HUES64 (cell line): ENCODE measurements at regions not wholly inside any gene's neighbourhood (a gene's known extent, or its start where the extent isn't known, plus 50 kb on each side); places are given as distances from the start of the nearest gene placed in this dataset.
"Not testable (repeated sequence)": the region's sequence is repeated elsewhere in the genome, so short reads cannot be mapped to it uniquely, and the experiment has no call there.

Experiments used
- H3K27ac ChIP-seq: 2 replicates; pipeline ENCODE4 v1.7.0; 2013; ENCODE audit warnings: low read depth, low read length, inconsistent platforms
- H3K27me3 ChIP-seq: 2 replicates; pipeline ENCODE4 v1.6.1; 2013; ENCODE audit warnings: mild to moderate bottlenecking, low read length; ENCODE audit not compliant: insufficient read depth
- H3K36me3 ChIP-seq: 2 replicates; pipeline ENCODE4 v1.6.1; 2013; ENCODE audit warnings: mild to moderate bottlenecking, low read length; ENCODE audit not compliant: insufficient read depth
- H3K4me1 ChIP-seq: 2 replicates; pipeline ENCODE4 v1.6.1; 2013; ENCODE audit warnings: mild to moderate bottlenecking, low read length, moderate library complexity; ENCODE audit not compliant: insufficient read depth
- H3K4me3 ChIP-seq: 2 replicates; pipeline ENCODE4 v1.5.1; 2013; ENCODE audit warnings: mild to moderate bottlenecking, low read length, moderate library complexity
- H3K9ac ChIP-seq: 2 replicates; pipeline ENCODE4 v1.6.1; 2013; ENCODE audit warnings: mild to moderate bottlenecking, low read depth, low read length
- H3K9me3 ChIP-seq: 2 replicates; pipeline ENCODE4 v1.6.1; 2013; ENCODE audit warnings: low read depth, low read length; ENCODE audit not compliant: insufficient read depth
- WGBS: fragments of 150-250, 120-280 bp; methylation state at CpG from one replicate; pipeline ENCODE4 v1.1.7; 2013; ENCODE audit warnings: missing lambda C conversion rate; 5-methylcytosine and 5-hydroxymethylcytosine counted together

DNA sequence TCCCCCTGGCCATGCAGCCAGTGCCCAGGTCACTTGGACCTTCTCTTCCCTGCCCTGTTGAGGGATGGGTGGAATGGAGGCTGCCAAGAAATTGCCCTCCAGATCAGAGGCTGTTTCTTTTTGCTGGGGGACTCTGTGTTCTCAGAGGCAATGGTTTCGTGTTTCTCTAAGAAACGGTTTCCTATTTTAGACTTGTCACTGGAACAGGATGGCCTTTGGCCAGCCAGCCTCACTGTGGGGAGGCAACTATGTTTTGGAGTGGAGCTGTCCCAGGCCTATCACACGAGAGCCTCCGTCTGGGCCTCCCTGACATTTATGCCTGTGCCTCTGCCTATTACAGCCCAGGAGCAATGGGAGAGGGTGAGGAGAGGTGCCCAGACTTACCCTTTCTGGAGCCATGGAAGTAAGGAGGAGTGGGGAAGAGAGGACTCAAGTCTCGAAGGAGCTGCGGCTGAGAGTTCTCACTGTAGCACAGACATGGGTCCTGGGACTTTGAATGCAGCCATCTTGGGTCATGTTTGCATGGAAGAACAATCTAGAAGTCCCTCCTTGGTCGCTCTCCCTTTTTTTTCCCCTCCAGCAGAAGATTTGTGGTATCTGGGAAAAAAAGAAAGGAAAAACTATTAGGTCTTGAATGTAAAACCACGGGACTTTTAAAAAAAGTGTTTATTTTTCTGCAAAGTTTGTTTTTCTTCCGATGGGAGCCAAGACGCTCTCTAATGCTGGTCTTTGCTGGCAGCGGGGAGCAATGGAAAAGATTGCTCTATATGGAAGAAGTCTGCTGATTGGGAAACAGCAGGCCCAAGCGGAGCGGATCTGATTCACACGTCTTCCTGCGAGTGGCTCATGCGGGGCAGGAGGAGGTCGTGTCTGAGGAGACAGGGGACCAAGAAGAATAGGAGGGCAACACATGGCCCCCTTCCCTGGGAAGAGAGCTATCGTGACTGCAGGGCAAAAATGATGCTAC is 219.2 kb downstream of the FOXD2 start:
- Histone ChIP-seq H3K27me3 (peaks cover 12% of the 10 kb centered on the region; the same call in 1 of the 2 replicates), H3K36me3 (no peaks in the 10 kb centered on the region), H3K9ac (no peak overlapping the region), H3K9me3 (no peaks in the 10 kb centered on the region), H3K4me1 (no peaks in the 10 kb centered on the region), H3K4me3 (no peak overlapping the region), H3K27ac (no peak overlapping the region)
- 88% methylated on average over 18 of the region's 18 CpGs for WGBS

- H3K4me3 ChIP-seq = no peak overlapping the region
- no peak overlapping the region for H3K9ac ChIP-seq
- WGBS = 93% methylated on average over 9 of the region's 9 CpGs
- no peaks in the 10 kb centered on the region for H3K4me1 ChIP-seq
- no peaks in the 10 kb centered on the region for H3K9me3 ChIP-seq
- H3K27me3 ChIP-seq = peaks cover 12% of the 10 kb centered on the region; the same call in 1 of the 2 replicates
- H3K27ac ChIP-seq = no peak overlapping the region
- no peaks in the 10 kb centered on the region for H3K36me3 ChIP-seq
Observed at GRCh38 chr1:47658161-47658920, 220.5 kb downstream of the FOXD2 start.

- Histone ChIP-seq H3K36me3 (no peaks in the 10 kb centered on the region), H3K9ac (no peak overlapping the region), H3K27ac (no peak overlapping the region), H3K9me3 (no peaks in the 10 kb centered on the region), H3K4me1 (no peaks in the 10 kb centered on the region), H3K27me3 (peaks cover 12% of the 10 kb centered on the region; the same call in 1 of the 2 replicates), H3K4me3 (no peak overlapping the region)
- whole genome bisulfite sequencing = 81% methylated on average over 6 of the region's 6 CpGs
Observed at GRCh38 chr1:47659146-47659545, 221.3 kb downstream of the FOXD2 start.

- Histone ChIP-seq H3K9me3 (no peaks in the 10 kb centered on the region), H3K36me3 (no peaks in the 10 kb centered on the region), H3K27ac (no peak overlapping the region), H3K4me1 (no peaks in the 10 kb centered on the region), H3K4me3 (no peak overlapping the region), H3K9ac (no peak overlapping the region), H3K27me3 (peaks cover 12% of the 10 kb centered on the region; the same call in 1 of the 2 replicates)
- WGBS = 82% methylated on average over 1 of the region's 1 CpG
Observed at GRCh38 chr1:47660622-47661021, 222.8 kb downstream of the FOXD2 start.

DNA sequence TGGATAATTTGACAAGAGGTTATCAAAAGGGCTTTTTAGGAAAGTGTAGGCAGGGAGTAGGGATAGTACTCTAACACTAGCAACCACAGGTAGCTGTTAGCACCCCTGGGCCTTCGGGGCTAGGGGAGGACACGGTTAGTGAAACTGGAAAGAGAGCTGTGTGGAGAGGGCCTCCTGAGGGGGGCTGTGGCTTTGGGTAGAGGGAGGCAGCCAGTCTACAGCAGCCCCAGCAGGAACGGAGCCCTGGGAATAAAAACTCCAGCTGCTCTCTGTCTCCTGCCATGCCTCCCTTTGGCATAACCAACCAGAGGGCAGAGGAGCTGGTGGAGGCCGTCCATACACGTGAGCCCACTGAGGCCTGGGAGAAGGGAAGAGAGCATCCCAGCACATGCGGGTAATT is 223.2 kb downstream of the FOXD2 start:
- WGBS = 82% methylated on average over 6 of the region's 6 CpGs

DNA sequence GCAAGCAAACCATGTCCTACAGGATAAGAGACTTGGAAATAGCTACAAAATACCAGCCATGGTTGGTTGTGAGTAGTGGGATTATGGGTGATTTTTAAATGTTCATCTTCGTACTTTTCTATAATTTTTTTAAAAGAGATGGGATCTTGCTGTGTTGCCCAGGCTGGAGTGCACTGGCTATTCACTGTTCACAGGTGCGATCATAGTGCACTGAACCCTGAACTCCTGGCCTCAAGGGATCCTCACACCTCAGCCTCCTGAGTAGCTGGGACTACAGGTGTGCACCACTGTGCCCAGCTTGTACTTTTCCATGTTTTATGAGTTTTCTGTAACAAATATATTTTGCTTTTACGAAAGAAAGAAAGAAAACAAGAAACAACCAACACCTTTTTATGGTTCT is 224.2 kb downstream of the FOXD2 start:
- Histone ChIP-seq H3K27me3 (peaks cover 12% of the 10 kb centered on the region; the same call in 1 of the 2 replicates), H3K4me3 (no peak overlapping the region), H3K27ac (no peak overlapping the region), H3K9me3 (no peaks in the 10 kb centered on the region), H3K36me3 (no peaks in the 10 kb centered on the region), H3K9ac (no peak overlapping the region), H3K4me1 (no peaks in the 10 kb centered on the region)
- 90% methylated on average over 3 of the region's 3 CpGs for WGBS

More for the DNA sequence above, 223.2 kb downstream of the FOXD2 start:
- Histone ChIP-seq H3K27me3 (peaks cover 12% of the 10 kb centered on the region; the same call in 1 of the 2 replicates), H3K36me3 (no peaks in the 10 kb centered on the region), H3K4me3 (no peak overlapping the region), H3K27ac (no peak overlapping the region), H3K9ac (no peak overlapping the region), H3K4me1 (no peaks in the 10 kb centered on the region), H3K9me3 (no peaks in the 10 kb centered on the region)

- H3K36me3 ChIP-seq = no peaks in the 10 kb centered on the region
- no peak overlapping the region for H3K9ac ChIP-seq
- 94% methylated on average over 6 of the region's 6 CpGs for WGBS
- H3K9me3 ChIP-seq = no peaks in the 10 kb centered on the region
- no peaks in the 10 kb centered on the region for H3K4me1 ChIP-seq
- H3K4me3 ChIP-seq = no peak overlapping the region
- H3K27me3 ChIP-seq = 0 out of 2 replicates have a peak, but pooled peaks cover 6% of the 10 kb centered on the region
- no peak overlapping the region for H3K27ac ChIP-seq
Observed at GRCh38 chr1:47663286-47663685, 225.4 kb downstream of the FOXD2 start.

GRCh38 chr1:47664356-47664755 is 226.5 kb downstream of the FOXD2 start:
- Histone ChIP-seq H3K9ac (no peak overlapping the region), H3K27ac (no peak overlapping the region), H3K4me1 (no peaks in the 10 kb centered on the region), H3K4me3 (no peak overlapping the region), H3K9me3 (no peaks in the 10 kb centered on the region), H3K27me3 (no peaks in the 10 kb centered on the region), H3K36me3 (no peaks in the 10 kb centered on the region)
- WGBS = 87% methylated on average over 4 of the region's 4 CpGs

DNA sequence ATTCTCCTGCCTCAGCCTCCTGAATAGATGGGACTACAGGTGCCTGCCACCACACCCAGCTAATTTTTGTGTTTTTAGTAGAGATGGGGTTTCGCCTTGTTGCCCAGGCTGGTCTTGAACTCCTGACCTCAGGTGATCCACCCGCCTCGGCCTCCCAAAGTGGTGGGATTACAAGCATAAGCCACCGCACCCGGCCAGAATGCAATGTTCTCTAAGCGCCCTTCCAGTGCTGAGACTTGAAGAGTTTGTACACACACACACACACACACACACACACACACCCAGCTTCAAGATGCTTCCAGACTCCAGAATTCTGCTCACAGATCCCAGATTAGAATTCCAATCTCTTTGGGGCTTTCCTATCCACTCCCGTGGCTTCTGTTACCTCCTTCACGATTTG is 227.1 kb downstream of the FOXD2 start:
- not testable (repeated sequence) for H3K9me3 ChIP-seq, H3K27me3 ChIP-seq, H3K9ac ChIP-seq, H3K36me3 ChIP-seq, H3K4me1 ChIP-seq, H3K27ac ChIP-seq, H3K4me3 ChIP-seq
- 92% methylated on average over 8 of the region's 8 CpGs for WGBS

DNA sequence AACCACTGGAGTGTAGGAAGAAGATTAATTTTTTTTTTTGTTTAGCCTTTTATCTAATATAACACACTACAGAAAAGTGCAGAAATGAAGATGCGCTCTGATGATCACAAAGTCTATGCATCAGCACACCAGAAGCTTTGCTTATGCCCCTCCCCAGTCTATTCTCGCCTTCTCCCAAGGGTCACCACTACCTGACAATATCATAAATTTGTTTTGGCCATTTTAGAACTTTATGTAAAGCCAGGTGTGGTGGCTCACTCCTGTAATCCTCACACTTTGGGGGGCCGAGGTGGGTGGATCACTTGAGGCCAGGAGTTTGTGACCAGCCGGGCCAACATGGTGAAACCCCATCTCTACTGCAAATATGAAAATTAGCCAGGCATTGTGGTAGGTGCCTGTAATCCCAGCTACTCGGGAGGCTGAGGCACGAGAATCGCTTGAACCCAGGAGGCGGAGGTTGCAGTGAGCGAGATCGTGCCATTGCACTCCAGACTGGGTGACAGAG is 231.3 kb downstream of the FOXD2 start:
- H3K9me3 ChIP-seq = peaks cover 12% of the 10 kb centered on the region
- H3K4me1 ChIP-seq = no peaks in the 10 kb centered on the region

DNA sequence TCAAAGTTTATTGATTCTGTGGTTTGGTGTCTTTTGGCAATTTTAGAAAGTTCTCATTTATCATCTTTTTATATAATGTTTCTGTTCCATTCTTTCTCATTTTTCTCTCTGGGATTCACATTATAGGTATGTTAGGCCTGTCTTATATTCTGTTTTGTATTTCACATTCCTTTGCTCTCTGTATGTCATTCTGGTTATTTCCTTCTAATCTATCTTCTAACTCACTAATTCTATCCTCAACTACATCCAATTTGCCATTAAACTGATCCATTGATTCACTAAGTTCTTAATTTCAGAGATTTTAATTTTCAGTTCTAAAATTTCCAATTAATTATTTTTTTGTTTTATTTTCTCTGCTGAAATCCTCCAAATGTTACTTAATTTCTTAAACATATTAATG is 234.8 kb downstream of the FOXD2 start:
- Histone ChIP-seq H3K27ac (no peak overlapping the region), H3K4me3 (no peak overlapping the region), H3K27me3 (no peaks in the 10 kb centered on the region)

More for the DNA sequence above, 231.3 kb downstream of the FOXD2 start:
- H3K27me3 ChIP-seq = no peaks in the 10 kb centered on the region
- H3K36me3 ChIP-seq = no peaks in the 10 kb centered on the region
- no peak overlapping the region for H3K9ac ChIP-seq
- H3K27ac ChIP-seq = no peak overlapping the region
- WGBS = 95% methylated on average over 10 of the region's 10 CpGs
- no peak overlapping the region for H3K4me3 ChIP-seq

More for the DNA sequence above, 234.8 kb downstream of the FOXD2 start:
- Histone ChIP-seq H3K9me3 (peaks cover 12% of the 10 kb centered on the region), H3K4me1 (no peaks in the 10 kb centered on the region), H3K9ac (no peak overlapping the region), H3K36me3 (no peaks in the 10 kb centered on the region)
